Motor neuron (in vitro differentiated cells): ENCODE measurements at regions not wholly inside any gene's neighbourhood (a gene's known extent, or its start where the extent isn't known, plus 50 kb on each side); places are given as distances from the start of the nearest gene placed in this dataset.
A peak's percentile ranks its signal among the peaks of the same experiment; 100 is the strongest.

Experiments used
- ATAC-seq, 8 experiments: fragments of 200-7000 bp; cut with Tn5 transposase; replicated peaks in 6 of 8; 2 replicates each; pipeline ENCODE4 v1.8.0; 2021; ENCODE audit warnings: mild to moderate bottlenecking in 8 of 8, moderate library complexity in 8 of 8
- H3K27ac ChIP-seq, 2 donors: fragments of 250-450 bp; sonication (Bioruptor Pico); 2 replicates each; pipeline ENCODE4 v1.9.0; 2021; ENCODE audit warnings: antibody characterized with exemption in 2 of 2, mild to moderate bottlenecking in 2 of 2, moderate library complexity in 1 of 2
- H3K4me1 ChIP-seq, 2 donors: fragments of 250-450 bp; sonication (Bioruptor Pico); replicated peaks in 1 of 2; 2 replicates each; pipeline ENCODE4 v1.6.1; 2021; ENCODE audit warnings: antibody characterized with exemption in 2 of 2, mild to moderate bottlenecking in 2 of 2, moderate library complexity in 1 of 2
- H3K4me3 ChIP-seq, 5 donors: fragments of 250-450 bp; sonication (Bioruptor Pico); 2 replicates each; pipeline ENCODE4 v1.9.0; 2021; ENCODE audit warnings: antibody characterized with exemption in 5 of 5, mild to moderate bottlenecking in 5 of 5, moderate library complexity in 4 of 5
- WGBS, 10 experiments: fragments of 450-650 bp; shearing (Covaris generic); methylation state at CpG; one replicate each; pipeline ENCODE4 v1.0.0; 2022; 5-methylcytosine and 5-hydroxymethylcytosine counted together
- in situ Hi-C, 9 experiments: fragments of 400-800 bp; cut with MboI; loops; one replicate each; pipeline ENCODE4 v1.15.0; 2021; ENCODE audit warnings: low sequenced_read_pairs in 9 of 9, low pct_unique_long_range_greater_than_20kb in 2 of 9; ENCODE audit not compliant: unreplicated experiment in 9 of 9

GRCh38 chr10:10295537-10295936 is 722.1 kb upstream of the CELF2 start:
- 41 to 79% (median 65%) methylated on average over 2 to 10 of the region's 10 CpGs; no CpG with 5 or more reads in 2 of the 10 experiments for WGBS, 10 experiments
- Histone ChIP-seq H3K27ac (no peak overlapping the region), H3K4me1 (peaks cover 20 to 29% of the 10 kb centered on the region in 2 donors), H3K4me3 (no peak overlapping the region)
- in situ Hi-C loops = no loop called here
- ATAC-seq = no peak

GRCh38 chr10:10302689-10303088 is 715.0 kb upstream of the CELF2 start:
- in situ Hi-C loops = no loop called here
- no peak overlapping the region for H3K27ac ChIP-seq
- no peak overlapping the region for H3K4me3 ChIP-seq
- WGBS, 10 experiments = 7 to 80% (median 60%) methylated on average over 1 to 3 of the region's 3 CpGs; no CpG with 5 or more reads in 1 of the 10 experiments
- peak in 1 of 8 experiments; percentile 70 for ATAC-seq
- H3K4me1 ChIP-seq = peaks cover 3 to 10% of the 10 kb centered on the region in 2 donors

GRCh38 chr10:10307036-10307435 is 710.6 kb upstream of the CELF2 start:
- 29 to 72% (median 61%) methylated on average over 1 to 5 of the region's 5 CpGs; no CpG with 5 or more reads in 1 of the 10 experiments for WGBS, 10 experiments
- H3K27ac ChIP-seq = no peak overlapping the region
- ATAC-seq = peak in 4 of 8 experiments; percentile 15 to 79 (median 70)
- H3K4me1 ChIP-seq = peaks cover 9 to 18% of the 10 kb centered on the region in 2 donors
- in situ Hi-C loops = no loop called here
- no peak overlapping the region for H3K4me3 ChIP-seq

- Histone ChIP-seq H3K27ac (no peak overlapping the region), H3K4me3 (no peak overlapping the region), H3K4me1 (peaks cover 9 to 18% of the 10 kb centered on the region in 2 donors)
- no peak for ATAC-seq
- 20 to 90% (median 54%) methylated on average over 1 to 3 of the region's 3 CpGs; no CpG with 5 or more reads in 3 of the 10 experiments for WGBS, 10 experiments
- in situ Hi-C loops = no loop called here
Observed at GRCh38 chr10:10307551-10307950, 710.1 kb upstream of the CELF2 start.

GRCh38 chr10:10310498-10310897 is 707.2 kb upstream of the CELF2 start:
- Histone ChIP-seq H3K4me3 (no peak overlapping the region), H3K4me1 (peaks cover 9 to 18% of the 10 kb centered on the region in 2 donors), H3K27ac (no peak overlapping the region)
- in situ Hi-C loops = no loop called here
- ATAC-seq = peak in 2 of 8 experiments; percentile 18 to 27
- 0 to 100% (median 60%) methylated on average over 1 of the region's 1 CpG; no CpG with 5 or more reads in 1 of the 10 experiments for WGBS, 10 experiments

GRCh38 chr10:10311966-10312365 is 705.7 kb upstream of the CELF2 start:
- H3K27ac ChIP-seq = no peak overlapping the region
- peaks cover 9 to 15% of the 10 kb centered on the region in 2 donors for H3K4me1 ChIP-seq
- in situ Hi-C loops = no loop called here
- H3K4me3 ChIP-seq = no peak overlapping the region
- 0 to 100% (median 85%) methylated on average over 1 to 2 of the region's 2 CpGs; no CpG with 5 or more reads in 4 of the 10 experiments for WGBS, 10 experiments
- peak in 1 of 8 experiments; percentile 62 for ATAC-seq

- peak in 2 of 8 experiments; percentile 84 to 97 for ATAC-seq
- 0 to 100% (median 70%) methylated on average over 2 to 3 of the region's 3 CpGs; no CpG with 5 or more reads in 2 of the 10 experiments for WGBS, 10 experiments
- Histone ChIP-seq H3K4me3 (no peak overlapping the region), H3K4me1 (peaks cover 4 to 5% of the 10 kb centered on the region in 2 donors), H3K27ac (no peak overlapping the region)
- in situ Hi-C loops = no loop called here
Observed at GRCh38 chr10:10313149-10313835, 704.4 kb upstream of the CELF2 start.

GRCh38 chr10:10314626-10315025 is 703.0 kb upstream of the CELF2 start:
- H3K4me1 ChIP-seq = peaks cover 4 to 5% of the 10 kb centered on the region in 2 donors
- in situ Hi-C loops = no loop called here
- no peak for ATAC-seq
- whole genome bisulfite sequencing, 10 experiments = 13 to 100% (median 90%) methylated on average over 1 to 2 of the region's 2 CpGs; no CpG with 5 or more reads in 3 of the 10 experiments
- H3K4me3 ChIP-seq = no peak overlapping the region
- H3K27ac ChIP-seq = no peak overlapping the region

GRCh38 chr10:10315989-10316388 is 701.7 kb upstream of the CELF2 start:
- in situ Hi-C loops = no loop called here
- no peak overlapping the region for H3K4me3 ChIP-seq
- WGBS, 10 experiments = 60 to 100% (median 100%) methylated on average over 1 of the region's 1 CpG; no CpG with 5 or more reads in 5 of the 10 experiments
- no peaks in the 10 kb centered on the region for H3K4me1 ChIP-seq
- ATAC-seq = no peak
- no peak overlapping the region for H3K27ac ChIP-seq

- ATAC-seq = no peak
- no peak overlapping the region for H3K4me3 ChIP-seq
- in situ Hi-C loops = no loop called here
- WGBS, 10 experiments = 13 to 100% (median 83%) methylated on average over 1 of the region's 1 CpG
- no peak overlapping the region for H3K27ac ChIP-seq
- no peaks in the 10 kb centered on the region for H3K4me1 ChIP-seq
Observed at GRCh38 chr10:10317151-10317550, 700.5 kb upstream of the CELF2 start.

- no peaks in the 10 kb centered on the region for H3K4me1 ChIP-seq
- WGBS, 10 experiments = 0 to 89% (median 60%) methylated on average over 1 of the region's 1 CpG; no CpG with 5 or more reads in 1 of the 10 experiments
- in situ Hi-C loops = no loop called here
- ATAC-seq = no peak
- H3K27ac ChIP-seq = no peak overlapping the region
- H3K4me3 ChIP-seq = no peak overlapping the region
Observed at GRCh38 chr10:10318856-10319255, 698.8 kb upstream of the CELF2 start.

- 0 to 100% (median 33%) methylated on average over 1 to 3 of the region's 3 CpGs; no CpG with 5 or more reads in 1 of the 10 experiments for WGBS, 10 experiments
- H3K4me1 ChIP-seq = no peaks in the 10 kb centered on the region
- H3K4me3 ChIP-seq = no peak overlapping the region
- peak in 3 of 8 experiments; percentile 67 to 97 (median 74) for ATAC-seq
- H3K27ac ChIP-seq = no peak overlapping the region
- in situ Hi-C loops = no loop called here
Observed at GRCh38 chr10:10320956-10321355, 696.7 kb upstream of the CELF2 start.

GRCh38 chr10:10326116-10326515 is 691.6 kb upstream of the CELF2 start:
- Histone ChIP-seq H3K27ac (no peak overlapping the region), H3K4me1 (no peaks in the 10 kb centered on the region), H3K4me3 (no peak overlapping the region)
- in situ Hi-C loops = no loop called here
- 18 to 100% (median 92%) methylated on average over 1 to 4 of the region's 4 CpGs; no CpG with 5 or more reads in 2 of the 10 experiments for WGBS, 10 experiments
- no peak for ATAC-seq
